GM13977 (cell line): ENCODE measurements at regions not wholly inside any gene's neighbourhood (a gene's known extent, or its start where the extent isn't known, plus 50 kb on each side); places are given as distances from the start of the nearest gene placed in this dataset.

Experiments used
- DNase-seq: peaks from one replicate; pipeline ENCODE4 v3.0.0; 2012; ENCODE audit warnings: low spot score
- CTCF ChIP-seq: IDR thresholded peaks from 2 replicates; pipeline ENCODE4 v1.5.1; 2012; ENCODE audit warnings: mild to moderate bottlenecking, control low read depth; ENCODE audit not compliant: insufficient read depth; ENCODE audit errors: extremely low read depth, missing control alignments
- in situ Hi-C: fragments of 300-500 bp; cut with MboI; formaldehyde crosslinking; loops from one replicate; pipeline ENCODE4 v1.12.0; 2022; ENCODE audit warnings: low sequenced_read_pairs, low pct_unique_long_range_greater_than_20kb, mixed read lengths, inconsistent platforms; ENCODE audit not compliant: unreplicated experiment

- peak; percentile 49 for DNase-seq
- peak; percentile 59 for TF ChIP-seq CTCF
- in situ Hi-C loops = no loop called here
Measured at GRCh38 chr5:173451031-173451430, 122.8 kb upstream of the STC2 start.

GRCh38 chr5:173450188-173450587 lies 122.0 kb upstream of the STC2 start:
- DNase-seq = no peak
- in situ Hi-C loops = no loop called here
- no peak for TF ChIP-seq CTCF

GRCh38 chr5:173448856-173449255 lies 120.6 kb upstream of the STC2 start:
- TF ChIP-seq CTCF = no peak
- DNase-seq = no peak
- in situ Hi-C loops = no loop called here

- in situ Hi-C loops = no loop called here
- no peak for DNase-seq
- no peak for TF ChIP-seq CTCF
Measured at GRCh38 chr5:173443971-173444370, 115.8 kb upstream of the STC2 start.

- in situ Hi-C loops = no loop called here
- TF ChIP-seq CTCF = no peak
- no peak for DNase-seq
Measured at GRCh38 chr5:173441053-173441628, 112.9 kb upstream of the STC2 start.

GRCh38 chr5:173438951-173439350 lies 110.7 kb upstream of the STC2 start:
- in situ Hi-C loops = no loop called here
- TF ChIP-seq CTCF = no peak
- no peak for DNase-seq

GRCh38 chr5:173435447-173435846 lies 107.2 kb upstream of the STC2 start:
- no peak for DNase-seq
- in situ Hi-C loops = no loop called here
- TF ChIP-seq CTCF = no peak
